GM06990 (cell line): ENCODE measurements at regions not wholly inside any gene's neighbourhood (a gene's known extent, or its start where the extent isn't known, plus 50 kb on each side); places are given as distances from the start of the nearest gene placed in this dataset.

Experiments used
- DNase-seq: peaks from one replicate; pipeline ENCODE4 v3.0.0-alpha.2; 2011; ENCODE audit not compliant: insufficient read length; ENCODE audit errors: extremely low read depth
- H3K27me3 ChIP-seq: replicated peaks from 2 replicates; pipeline ENCODE4 v1.6.0; 2011; ENCODE audit warnings: low read length; ENCODE audit not compliant: control insufficient read depth, insufficient read depth
- H3K36me3 ChIP-seq: 2 replicates; pipeline ENCODE4 v1.5.1; 2011; ENCODE audit warnings: low read length; ENCODE audit not compliant: control insufficient read depth, insufficient read depth
- H3K4me3 ChIP-seq: replicated peaks from 2 replicates; pipeline ENCODE4 v1.5.1; 2011; ENCODE audit warnings: low read depth, mild to moderate bottlenecking, control low read depth, low read length
- CTCF ChIP-seq: IDR thresholded peaks from 2 replicates; pipeline ENCODE4 v1.5.1; 2011; ENCODE audit warnings: low read length, control low read depth, mild to moderate bottlenecking, inconsistent platforms; ENCODE audit not compliant: insufficient read depth, poor library complexity, severe bottlenecking

DNA sequence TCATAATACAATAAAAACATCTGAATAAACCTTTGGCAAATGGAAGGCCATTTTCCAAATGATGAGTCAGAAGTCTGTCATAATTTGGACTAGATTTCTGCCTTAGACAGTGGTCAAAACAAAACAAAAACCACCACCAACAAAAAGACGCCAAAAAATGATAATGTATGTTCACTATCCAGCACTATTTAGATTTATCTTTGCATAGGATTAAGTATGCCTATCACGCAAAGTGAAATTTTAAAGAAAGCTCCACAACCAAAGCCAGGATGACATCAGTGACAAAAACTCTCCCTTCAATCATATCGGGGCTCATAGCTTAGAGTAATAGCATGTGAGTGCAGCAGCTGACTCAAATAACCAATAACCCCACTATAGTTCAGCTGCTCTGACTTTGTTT, 201.9 kb downstream of the MOXD1 start:
- Histone ChIP-seq H3K4me3 (no peak overlapping the region), H3K36me3 (no peaks in the 10 kb centered on the region), H3K27me3 (no peaks in the 10 kb centered on the region)
- no peak for DNase-seq
- no peak for TF ChIP-seq CTCF

GRCh38 chr6:132198896-132199295, 202.4 kb downstream of the MOXD1 start:
- TF ChIP-seq CTCF, result no peak

DNA sequence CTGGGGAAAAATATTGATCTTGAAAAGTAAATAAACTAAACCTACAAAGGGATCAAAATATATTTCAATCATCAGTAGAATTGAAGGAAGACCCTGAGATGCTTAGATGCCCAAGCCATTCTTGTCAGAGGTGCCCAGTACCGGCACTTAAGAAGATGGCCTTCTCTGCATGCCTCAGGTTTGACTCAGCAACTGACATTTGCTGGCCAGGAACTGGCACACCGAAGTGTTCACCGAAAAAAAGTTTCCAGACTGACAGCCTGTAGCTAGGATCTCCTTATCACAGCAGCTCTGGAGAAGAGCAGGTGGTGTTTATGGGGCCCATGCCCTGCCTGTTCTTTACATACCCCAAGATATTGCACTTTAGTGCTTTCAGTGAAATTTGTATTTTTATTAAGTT, 203.2 kb downstream of the MOXD1 start:
- Histone ChIP-seq H3K4me3 (no peak overlapping the region), H3K36me3 (no peaks in the 10 kb centered on the region), H3K27me3 (no peaks in the 10 kb centered on the region)
- no peak for TF ChIP-seq CTCF
- DNase-seq, result no peak

More at GRCh38 chr6:132198896-132199295, 202.4 kb downstream of the MOXD1 start:
- DNase-seq, result no peak
- no peaks in the 10 kb centered on the region for H3K27me3 ChIP-seq
- no peak overlapping the region for H3K4me3 ChIP-seq
- no peaks in the 10 kb centered on the region for H3K36me3 ChIP-seq

- no peak for DNase-seq
- Histone ChIP-seq H3K27me3 (no peaks in the 10 kb centered on the region), H3K36me3 (no peaks in the 10 kb centered on the region), H3K4me3 (no peak overlapping the region)
- no peak for TF ChIP-seq CTCF
These were observed 206.7 kb downstream of the MOXD1 start for GRCh38 chr6:132194529-132194928.

DNA sequence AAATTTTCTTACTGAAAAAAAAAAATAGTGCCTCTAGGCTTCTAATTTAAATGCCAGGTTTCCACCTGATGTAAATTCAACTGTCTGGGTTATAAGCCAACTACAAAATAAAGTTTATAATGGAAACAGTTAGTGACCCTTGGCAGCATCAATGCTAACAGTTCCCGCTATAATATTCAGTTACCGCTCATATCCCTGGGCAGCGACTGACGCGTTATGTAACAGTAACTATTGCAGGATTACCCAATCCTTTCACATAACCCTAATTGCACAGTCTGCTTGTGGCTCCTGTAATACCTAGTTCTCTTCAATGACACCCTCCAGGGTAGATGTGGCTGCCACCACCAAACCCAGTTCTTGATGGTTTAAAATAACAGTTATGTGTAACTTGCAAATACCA, 208.6 kb downstream of the MOXD1 start:
- Histone ChIP-seq H3K36me3 (no peaks in the 10 kb centered on the region), H3K27me3 (no peaks in the 10 kb centered on the region), H3K4me3 (no peak overlapping the region)
- TF ChIP-seq CTCF, result no peak
- DNase-seq, result no peak

GRCh38 chr6:132190815-132191175, 210.5 kb downstream of the MOXD1 start:
- no peaks in the 10 kb centered on the region for H3K36me3 ChIP-seq
- H3K27me3 ChIP-seq, result no peaks in the 10 kb centered on the region
- H3K4me3 ChIP-seq, result no peak overlapping the region
- no peak for TF ChIP-seq CTCF
- DNase-seq, result no peak
